CD4-positive, alpha-beta T cell treated with Interleukin-1 beta for 1 hour (primary cell): ENCODE measurements at regions not wholly inside any gene's neighbourhood (a gene's known extent, or its start where the extent isn't known, plus 50 kb on each side); places are given as distances from the start of the nearest gene placed in this dataset.
A peak's percentile ranks its signal among the peaks of the same experiment; 100 is the strongest.
"Not testable (repeated sequence)": the region's sequence is repeated elsewhere in the genome, so short reads cannot be mapped to it uniquely, and the experiment has no call there.

Experiments used
- DNase-seq, 2 donors: peaks; one replicate each; pipeline ENCODE4 v3.0.0-alpha.2; 2020 to 2022

DNA sequence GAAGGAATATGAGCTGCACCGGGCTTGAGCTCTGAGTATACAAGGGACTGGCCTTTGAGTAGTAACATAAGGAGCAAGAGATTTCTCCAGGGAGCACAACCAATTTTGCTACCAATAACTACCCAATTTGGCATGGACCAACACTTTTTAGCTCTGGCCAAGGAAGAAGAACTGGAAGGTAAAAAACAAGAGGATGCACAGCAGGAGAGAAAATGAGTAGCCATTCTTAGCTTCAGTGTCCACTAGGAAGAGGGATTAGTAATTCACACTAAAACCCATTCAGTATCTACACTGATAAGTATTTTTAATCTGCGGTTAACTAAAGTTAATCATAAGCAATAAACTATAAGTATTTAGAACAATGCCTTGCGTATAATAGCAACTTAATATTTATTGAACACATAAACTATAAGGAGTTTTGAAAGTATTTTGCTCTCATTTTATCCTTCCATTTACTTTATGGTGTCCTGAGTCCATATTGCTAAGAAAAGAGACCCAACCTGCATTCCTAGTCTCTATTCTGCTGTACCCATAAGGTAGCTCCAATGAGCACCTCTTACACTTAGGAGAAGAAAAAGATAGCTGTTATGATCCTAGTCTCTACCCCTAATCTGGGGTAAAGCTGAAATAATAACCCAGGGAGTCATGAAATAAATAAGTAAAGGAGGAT is 268.9 kb downstream of the IGSF11 start:
- no peak for DNase-seq

DNA sequence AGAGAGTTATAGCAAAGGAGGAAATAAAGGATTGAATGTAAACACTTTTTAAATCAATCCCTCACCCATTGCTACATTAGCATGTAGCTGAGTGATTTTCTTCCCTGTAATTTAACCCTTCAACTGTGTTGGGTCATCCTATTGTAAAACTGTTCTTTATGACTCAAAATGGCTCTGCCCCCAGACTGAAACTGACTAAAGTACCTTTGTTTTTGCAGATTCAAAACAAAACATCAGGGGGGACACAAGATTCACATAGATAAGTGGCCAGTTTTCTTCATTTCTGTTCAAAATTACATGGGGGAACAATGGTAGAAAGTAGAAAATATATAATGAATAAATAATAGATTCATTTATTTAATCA is 268.4 kb downstream of the IGSF11 start:
- no peak for DNase-seq

DNA sequence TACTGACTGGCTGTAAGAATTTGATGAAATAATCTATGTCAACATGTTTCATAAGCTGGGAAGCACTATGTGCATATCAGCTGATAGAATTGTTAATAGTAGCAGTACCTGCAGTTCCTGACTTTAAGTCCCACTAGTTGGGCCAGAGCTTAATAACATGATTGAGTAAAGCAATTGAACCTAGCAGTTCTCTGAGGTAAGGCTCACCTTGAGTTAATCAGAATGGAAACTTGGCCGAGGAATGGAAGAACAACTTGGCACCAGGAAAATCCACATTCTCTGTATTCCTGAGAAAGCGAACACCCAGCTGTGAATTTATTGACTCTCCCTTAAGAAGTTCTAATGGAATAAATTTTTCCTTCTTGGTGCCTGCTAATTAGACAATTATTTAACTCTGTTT is 262.6 kb downstream of the IGSF11 start:
- DNase-seq = no peak

DNA sequence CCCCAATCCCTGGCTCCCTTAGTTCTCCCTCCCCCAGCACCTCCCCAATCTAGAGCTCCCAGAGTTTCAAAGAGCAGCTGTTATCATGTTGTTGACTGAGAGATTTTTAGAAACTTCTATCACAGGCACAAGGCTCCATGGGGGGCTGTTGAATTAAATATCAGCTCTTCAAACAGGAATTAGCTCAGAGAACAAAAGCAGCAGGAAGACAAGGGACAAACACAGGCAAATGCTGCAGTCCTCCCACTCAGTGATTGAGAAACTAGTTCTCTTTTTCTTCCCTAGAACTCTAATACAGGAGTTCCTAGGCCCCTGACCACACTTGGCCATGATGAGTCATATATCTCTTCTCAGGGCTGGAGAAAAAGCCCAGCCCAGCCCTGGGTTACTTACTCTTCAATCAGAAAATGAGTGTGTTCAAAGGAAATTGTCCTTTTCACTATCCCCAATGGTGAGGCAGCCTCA is 262.1 kb downstream of the IGSF11 start:
- no peak for DNase-seq

DNA sequence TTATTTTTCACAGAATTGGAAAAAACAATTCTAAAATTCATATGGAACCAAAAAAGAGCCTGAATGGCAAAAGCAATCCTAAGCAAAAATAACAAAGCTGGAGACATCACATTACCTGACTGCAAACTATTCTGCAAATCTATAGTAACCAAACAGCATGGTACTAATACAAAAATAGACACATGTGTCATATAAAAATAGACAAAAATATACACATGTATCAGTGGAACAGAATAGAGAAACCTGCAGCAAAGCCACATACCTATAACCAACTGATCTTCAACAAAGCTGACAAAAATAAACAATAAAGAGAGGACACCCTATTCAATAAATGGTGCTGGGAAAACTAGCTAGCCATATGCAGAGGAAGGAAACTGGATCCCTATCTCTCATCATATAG is 259.6 kb downstream of the IGSF11 start:
- no peak for DNase-seq

DNA sequence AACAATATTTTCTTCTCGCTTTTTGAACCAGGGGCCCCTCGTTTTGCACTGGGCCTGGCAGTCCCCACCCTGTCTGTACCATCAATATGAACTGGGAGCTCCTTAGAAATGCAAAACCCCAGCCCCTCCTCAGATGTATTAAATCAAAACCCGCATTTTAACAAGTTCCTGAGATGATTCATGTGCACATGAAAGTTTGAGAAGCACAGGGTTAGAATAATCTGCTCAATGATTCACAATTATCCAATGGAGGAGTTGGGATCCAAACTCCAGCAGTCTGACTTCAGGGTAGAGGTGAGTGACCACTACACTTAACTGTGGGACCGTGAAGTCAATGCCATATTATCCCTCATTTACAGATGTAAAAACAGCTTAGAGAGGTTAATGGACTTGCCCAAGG is 256.4 kb downstream of the IGSF11 start:
- no peak for DNase-seq

DNA sequence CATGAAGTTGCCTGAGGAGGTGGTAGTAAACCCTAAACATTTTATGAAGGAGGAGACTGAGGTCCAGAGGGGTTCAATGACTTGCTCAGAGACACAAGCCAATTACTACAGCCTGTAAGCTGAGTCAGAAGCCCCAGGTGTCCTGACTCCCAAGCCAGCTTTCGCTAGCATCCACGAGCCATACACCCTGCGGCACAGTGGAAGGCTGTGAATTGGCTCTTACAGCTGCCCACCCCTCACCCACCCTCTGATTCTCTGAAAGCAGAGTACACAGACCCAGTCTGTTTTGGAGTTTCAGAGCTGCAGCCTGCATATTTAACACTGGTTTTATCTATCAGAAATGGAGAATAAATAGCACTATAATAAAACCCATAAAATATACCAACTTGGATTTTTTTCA is 253.4 kb downstream of the IGSF11 start:
- DNase-seq = no peak

DNA sequence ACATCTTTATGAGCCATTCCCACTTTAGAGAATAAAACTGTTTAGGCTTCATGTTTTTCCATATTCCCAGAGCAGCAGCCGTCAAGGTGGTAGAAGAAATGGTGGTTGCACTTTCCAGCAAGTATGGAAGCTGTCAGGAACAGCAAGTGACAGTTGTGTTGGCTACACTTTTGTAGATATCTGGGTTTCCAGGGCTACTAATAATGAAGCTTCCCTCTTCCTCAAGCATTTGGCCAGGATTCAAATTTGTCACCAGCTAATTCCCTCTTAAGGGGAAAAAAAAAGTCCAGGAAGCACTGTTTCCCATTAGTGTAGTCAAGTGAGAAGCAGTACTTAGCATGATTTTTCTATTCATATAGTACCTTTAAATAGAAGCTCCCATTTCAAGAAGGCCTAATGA is 252.8 kb downstream of the IGSF11 start:
- DNase-seq = no peak

DNA sequence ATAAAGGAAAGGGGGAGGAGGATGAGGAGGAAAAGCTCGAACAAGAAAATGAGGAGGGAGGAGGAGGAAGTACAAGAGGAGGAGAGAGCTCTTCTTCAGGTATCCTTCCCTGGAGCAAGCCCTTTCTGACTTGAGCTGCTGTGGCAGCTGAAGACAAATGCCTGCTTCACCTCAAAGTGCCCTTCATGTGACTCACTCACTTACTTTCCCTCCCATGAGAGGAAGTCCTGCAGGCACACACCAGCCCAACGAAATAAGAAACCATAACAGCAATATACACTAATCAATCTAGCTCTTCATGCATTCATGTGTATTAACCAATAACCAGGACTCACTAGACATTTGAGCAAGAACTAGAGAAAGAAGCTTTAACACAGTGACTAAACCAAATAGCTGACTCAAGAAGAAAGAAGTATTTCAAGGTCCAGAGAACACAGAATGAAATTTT is 251.9 kb downstream of the IGSF11 start:
- no peak for DNase-seq

DNA sequence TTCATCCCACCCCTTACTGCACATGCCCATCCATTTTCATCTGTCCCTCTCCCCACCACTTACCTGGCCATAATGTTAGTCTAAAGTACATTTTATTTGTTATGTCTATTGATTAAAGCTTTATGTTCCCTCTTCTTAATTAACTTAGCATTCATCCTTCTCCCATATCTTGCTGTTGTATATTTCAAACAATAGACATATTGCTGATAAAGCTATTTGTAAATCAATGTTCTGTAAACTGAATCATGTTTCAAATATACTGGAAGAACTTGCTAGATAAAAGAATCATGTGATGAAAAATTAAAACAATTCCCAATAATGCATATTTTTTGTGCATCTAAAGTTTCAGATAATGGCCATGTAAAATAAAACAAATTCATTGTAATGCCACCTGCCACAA is 249.2 kb downstream of the IGSF11 start:
- DNase-seq = no peak

DNA sequence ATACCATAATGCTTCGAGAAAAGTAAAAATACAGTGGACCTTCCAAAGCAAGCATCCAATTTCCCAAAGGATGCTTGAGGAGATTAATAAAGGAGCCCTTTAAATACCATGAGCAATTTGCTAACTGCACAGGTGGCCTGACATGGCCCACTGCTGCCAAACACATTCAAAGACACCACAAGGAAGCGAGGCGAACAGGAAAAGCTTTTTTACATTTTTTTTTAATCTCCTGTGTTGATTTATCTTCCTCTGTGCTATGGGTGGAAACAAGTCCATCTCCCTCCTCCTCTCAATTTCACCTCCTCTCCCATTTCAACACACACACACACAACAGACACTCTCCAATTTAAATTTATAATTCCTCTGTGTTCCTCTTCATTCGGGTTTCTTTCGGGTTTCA is 243.4 kb downstream of the IGSF11 start:
- no peak for DNase-seq

DNA sequence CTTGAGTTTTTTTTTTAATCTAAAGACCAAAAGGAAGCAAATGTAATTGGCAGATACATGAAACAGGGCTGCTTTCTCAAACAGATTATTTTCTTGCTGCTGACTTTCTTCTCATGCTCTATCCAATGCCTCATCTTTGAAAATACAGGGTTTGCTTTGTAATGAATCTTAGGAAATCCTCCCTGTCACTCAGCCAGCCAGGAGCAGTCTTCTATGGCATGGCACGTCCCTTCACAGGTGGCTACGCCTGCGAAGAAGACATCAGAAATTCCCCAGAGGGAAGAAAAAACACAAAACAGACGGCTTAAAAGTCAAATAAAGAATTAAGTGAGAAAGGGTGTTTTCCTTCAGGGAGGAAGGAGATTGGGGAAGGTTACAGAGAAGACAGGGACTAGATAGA is 242.5 kb downstream of the IGSF11 start:
- no peak for DNase-seq

DNA sequence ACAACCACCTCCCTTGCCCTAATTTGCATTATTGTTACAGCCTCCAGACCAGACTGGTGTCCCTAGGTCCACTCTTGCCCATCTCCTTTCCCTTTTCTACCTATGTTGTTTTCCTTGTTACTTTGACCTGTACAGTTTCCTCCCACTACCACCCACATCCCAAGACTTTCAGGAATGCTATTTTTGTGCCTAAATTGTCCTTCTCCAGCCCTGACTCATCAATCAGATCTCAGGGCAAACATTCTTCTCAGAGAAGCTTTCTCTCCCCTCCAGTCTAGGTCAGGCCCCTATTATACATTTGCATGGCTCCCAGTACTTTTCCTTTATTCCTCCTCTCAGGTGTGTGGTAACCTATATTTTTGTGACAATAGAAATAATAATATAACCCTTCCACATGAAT is 241.5 kb downstream of the IGSF11 start:
- no peak for DNase-seq

DNA sequence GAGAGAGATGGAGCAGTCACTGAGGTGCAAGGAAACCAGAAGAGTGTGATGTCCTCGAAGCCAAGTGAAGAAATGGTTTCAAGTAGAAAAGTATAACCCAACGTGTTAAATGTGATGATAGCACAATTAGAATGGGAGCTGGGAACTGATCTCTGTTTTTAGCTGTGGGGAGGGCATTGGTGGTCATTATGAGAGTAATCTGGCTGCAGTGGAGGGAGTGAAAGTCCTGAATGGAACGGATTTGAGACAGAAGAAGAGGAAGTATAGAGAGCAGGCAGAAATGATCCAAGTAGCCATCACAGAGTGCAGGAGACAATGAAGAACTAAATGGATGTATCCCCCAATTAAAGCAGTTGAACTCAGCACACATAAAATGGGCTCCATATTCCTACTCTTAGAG is 235.3 kb downstream of the IGSF11 start:
- DNase-seq = no peak

DNA sequence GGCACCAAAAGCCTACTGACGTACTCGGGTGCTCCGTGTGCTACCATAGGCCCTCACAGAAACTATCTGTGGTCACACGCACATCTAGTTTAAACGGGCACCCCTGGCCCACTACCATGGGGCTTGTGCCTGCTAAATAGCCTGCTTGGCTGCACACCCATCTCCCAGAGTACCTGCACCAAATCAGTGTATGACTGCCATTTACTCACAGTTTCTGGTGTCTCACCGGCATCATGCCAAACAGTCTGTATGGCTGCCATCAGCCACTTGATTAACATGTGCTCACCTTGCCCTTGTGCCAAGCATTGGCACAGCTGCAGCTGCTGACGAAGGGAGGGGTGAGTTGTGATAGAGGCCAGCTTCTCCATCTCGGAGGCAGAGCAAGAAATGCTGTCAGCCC is 232.7 kb downstream of the IGSF11 start:
- DNase-seq = no peak

DNA sequence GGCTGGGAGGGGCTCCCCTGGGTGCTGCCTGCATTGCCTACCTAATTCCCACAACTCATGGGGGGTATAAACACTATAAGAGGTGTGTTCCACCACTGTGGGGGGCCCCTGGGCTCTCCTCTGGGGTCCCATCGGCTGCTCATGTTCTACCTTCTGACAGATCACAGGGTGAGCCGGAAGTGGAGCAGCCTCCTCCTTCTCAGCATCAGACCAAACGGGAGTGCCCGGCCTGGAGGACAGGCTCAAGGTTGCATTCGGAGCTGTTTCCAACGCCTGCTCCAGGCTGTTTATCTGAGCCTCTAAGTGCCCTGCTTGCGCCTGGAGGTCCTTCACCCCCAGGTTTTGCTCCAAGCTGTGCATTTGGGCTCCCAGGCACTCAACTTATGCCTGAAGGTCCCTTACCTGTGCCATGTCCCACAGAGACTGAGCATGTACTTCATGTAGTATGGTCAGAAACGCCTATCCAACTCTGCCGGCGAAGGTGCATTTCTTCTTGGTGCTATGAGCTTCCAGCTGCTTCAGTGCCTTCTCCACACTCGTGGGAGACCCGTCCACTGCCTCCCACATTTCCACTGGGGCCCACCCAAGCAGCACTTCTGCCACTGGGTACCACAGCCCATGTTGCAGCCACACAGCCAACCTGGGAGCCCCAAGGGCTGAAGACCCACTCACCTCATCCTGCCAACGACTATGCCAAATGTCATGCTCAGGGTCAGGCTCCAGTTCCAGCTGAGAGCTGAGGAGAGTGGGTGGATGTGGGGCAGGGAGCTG is 232.1 kb downstream of the IGSF11 start:
- no peak for DNase-seq

DNA sequence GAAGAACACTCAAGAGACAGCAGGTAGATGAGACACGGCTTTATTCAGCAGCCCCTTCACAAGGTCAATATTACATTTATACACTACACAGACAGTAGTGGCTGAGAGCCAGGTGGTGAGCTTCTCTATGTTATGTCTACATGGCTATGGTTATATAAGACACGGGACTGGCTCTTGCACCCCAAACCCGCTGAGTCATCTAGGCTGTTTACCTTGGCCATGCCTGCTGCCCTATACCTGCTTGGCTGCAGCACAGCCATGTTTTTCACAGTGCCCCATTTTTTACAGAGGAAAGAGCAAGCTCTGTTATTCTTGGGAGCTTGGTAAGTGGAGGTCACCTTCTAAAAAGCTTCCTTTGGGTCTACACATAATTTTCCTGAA is 231.6 kb downstream of the IGSF11 start:
- DNase-seq = no peak

DNA sequence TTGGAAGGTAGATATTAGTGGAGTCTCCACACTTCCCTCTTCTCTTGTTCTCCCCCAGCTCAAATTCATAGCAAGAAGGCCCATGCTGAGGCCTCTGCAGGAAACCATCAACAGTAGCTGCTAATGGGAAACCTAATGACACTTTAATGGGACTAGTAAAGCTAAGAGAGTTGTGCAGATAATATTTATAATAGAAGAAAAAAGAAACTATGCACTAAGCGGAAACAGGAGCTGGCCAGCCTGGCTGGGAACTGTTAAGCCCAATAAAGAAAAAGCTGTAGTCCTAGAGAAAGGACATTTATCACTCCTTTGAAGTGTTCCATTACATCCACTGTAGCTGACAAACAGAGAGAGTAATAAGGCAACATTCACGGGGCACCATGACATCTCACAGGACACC is 229.6 kb downstream of the IGSF11 start:
- no peak for DNase-seq

DNA sequence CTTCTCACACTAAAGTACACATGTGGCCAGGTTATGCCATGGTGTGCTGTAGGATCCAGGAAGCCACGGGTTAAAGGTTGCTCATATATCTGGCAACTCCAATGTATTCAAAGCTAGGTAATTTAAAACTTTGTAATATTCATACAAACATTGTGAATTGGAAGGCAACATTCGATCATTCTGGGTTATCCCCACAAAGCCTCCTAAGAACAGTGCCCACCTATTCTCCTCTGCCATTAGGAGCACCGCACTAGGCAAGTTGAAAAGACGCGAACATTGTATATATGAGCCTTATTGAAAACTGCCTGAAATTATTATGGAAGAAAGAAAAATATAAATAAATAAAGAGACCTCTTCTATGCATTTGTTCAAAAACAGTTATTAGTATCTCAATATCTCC is 228.2 kb downstream of the IGSF11 start:
- DNase-seq = no peak

DNA sequence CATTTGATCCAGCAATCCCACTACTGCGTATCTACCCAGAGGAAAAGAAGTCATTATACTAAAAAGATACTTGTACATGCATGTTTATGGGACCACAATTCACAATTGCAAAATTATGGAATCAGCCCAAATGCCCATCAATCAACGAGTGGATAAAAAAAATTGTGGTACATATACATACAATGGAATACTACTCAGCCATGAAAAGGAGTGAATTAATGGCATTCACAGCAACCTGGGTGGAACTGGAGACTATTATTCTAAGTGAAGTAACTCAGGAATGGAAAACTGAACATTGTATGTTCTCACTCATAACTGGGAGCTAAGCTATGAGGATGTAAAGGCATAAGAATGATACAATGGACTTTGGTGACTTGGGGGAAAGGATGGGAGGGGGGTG is 227.3 kb downstream of the IGSF11 start:
- not testable (repeated sequence) for DNase-seq

DNA sequence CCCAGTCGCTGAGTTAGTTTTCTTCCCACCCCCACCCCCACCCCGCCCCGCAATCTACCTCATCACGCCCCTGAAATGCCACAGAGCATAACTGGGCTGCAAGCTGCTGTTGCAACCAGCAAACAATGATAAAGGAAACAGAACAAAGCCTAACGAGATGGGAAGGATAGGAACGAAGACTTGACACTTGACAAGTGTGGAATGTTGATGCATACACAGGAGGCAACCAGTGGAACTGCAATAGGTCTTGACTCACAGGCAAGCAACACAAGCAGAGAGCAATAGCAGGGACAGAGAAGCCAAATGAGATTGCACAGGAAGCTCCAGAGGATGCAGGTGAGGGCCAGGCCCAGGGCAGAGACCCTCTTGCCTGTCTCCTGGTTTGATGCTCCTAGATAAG is 225.9 kb downstream of the IGSF11 start:
- DNase-seq = no peak

DNA sequence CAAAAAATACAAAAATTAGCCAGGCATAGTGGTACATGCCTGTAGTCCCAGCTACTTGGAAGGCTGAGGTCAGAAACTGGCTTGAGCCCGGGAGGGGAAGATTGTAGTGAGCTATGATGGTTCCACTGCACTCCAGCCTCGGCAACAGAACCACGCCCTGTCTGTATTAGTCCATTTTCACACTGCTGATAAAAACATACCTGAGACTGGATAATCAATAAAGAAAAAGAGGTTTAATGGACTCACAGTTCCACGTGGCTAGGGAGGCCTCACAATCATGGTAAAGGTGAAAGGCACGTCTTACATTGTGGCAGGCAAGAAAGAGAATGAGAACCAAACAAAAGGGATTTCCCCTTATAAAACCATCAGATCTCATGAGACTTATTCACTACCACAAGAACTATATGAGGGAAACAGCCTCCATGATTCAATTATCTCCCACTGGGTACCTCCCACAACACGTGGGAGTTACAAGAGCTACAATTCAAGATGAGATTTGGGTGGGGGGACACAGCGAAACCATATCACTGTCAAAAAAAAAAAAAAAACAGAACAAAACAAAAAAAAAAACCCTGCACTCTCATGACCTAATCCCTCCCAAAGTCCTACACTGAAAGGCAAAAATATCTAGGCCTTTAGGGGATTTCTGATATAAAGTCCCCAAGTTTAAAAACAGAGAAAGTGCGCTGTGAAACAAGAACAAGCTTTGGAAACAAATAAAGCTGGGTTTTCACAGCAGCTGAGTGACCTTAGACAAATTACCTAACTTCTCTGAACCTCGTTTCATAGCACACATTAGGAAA is 224.7 kb downstream of the IGSF11 start:
- no peak for DNase-seq

DNA sequence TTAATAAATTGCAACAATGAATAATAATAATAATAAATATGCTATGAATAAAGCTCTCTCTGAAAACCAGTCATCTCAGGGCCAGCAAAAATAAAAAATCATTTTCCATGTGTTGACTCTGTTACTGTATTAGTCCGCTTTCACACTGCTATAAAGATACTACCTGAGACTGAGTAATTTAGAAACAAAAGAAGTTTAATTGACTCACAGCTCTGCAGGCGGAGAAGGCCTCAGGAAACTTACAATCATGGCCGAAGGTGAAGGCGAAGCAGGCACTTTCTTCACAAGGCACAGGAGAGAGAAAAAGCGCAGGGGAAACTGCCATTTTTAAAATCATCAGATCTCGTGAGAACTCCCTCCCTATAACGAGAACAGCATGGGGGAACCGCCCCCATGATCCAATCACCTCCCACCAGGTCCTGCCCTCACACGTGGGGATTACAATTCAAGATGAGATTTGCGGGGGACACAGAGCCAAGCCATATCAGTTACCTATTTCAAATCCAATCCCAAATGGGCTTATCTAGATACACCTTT is 224.1 kb downstream of the IGSF11 start:
- peak in 1 of 2 donors; percentile 3 for DNase-seq
